ENCODE measurements at regions not wholly inside any gene's neighbourhood (a gene's known extent, or its start where the extent isn't known, plus 50 kb on each side); places are given as distances from the start of the nearest gene placed in this dataset.

- Mint-ChIP-seq H3K4me3 (no peak overlapping the region), H3K27ac (no peak overlapping the region), H3K36me3 (no peaks in the 10 kb centered on the region), H3K4me1 (0 out of 2 replicates have a peak, but pooled peaks cover under 1% of the 10 kb centered on the region), H3K9me3 (no peaks in the 10 kb centered on the region), H3K27me3 (ENCODE audit: low read depth) (no peaks in the 10 kb centered on the region)
- no peak for TF ChIP-seq CREM (CRISPR knock-in tag; IDR thresholded peaks at IDR 0.05)
- TF ChIP-seq TEAD4 (CRISPR knock-in tag; IDR thresholded peaks at IDR 0.05) = no peak
- no peak for TF ChIP-seq ZNF425 (CRISPR knock-in tag; conservative IDR thresholded peaks at IDR 0.05)
- no peak for ATAC-seq
- no peak for DNase-seq (ENCODE audit: low spot score)
- ChIA-PET POLR2A (no interaction called here), CTCF (no interaction called here)
Measured at GRCh38 chr3:153892126-153892525, 229.1 kb upstream of the ARHGEF26 start.

GRCh38 chr3:153894857-153895256, 226.3 kb upstream of the ARHGEF26 start:
- Mint-ChIP-seq H3K9me3 (no peaks in the 10 kb centered on the region), H3K4me3 (no peak overlapping the region), H3K27me3 (ENCODE audit: low read depth) (no peaks in the 10 kb centered on the region), H3K36me3 (no peaks in the 10 kb centered on the region), H3K4me1 (0 out of 2 replicates have a peak, but pooled peaks cover 3% of the 10 kb centered on the region), H3K27ac (no peak overlapping the region)
- no peak for DNase-seq (ENCODE audit: low spot score)
- CTCF ChIA-PET = no interaction called here
- POLR2A ChIA-PET = no interaction called here
- ATAC-seq = no peak
- TF ChIP-seq ZBTB43 (CRISPR knock-in tag; IDR thresholded peaks at IDR 0.05) (no peak), RELA (CRISPR knock-in tag; IDR thresholded peaks at IDR 0.05; ENCODE audit: borderline replicate concordance) (no peak)

- Mint-ChIP-seq H3K4me1 (0 out of 2 replicates have a peak, but pooled peaks cover 3% of the 10 kb centered on the region), H3K27me3 (ENCODE audit: low read depth) (no peaks in the 10 kb centered on the region), H3K36me3 (no peaks in the 10 kb centered on the region), H3K27ac (no peak overlapping the region), H3K9me3 (no peaks in the 10 kb centered on the region), H3K4me3 (no peak overlapping the region)
- CTCF ChIA-PET = no interaction called here
- DNase-seq (ENCODE audit: low spot score) = no peak
- no peak for ATAC-seq
- POLR2A ChIA-PET = no interaction called here
- TF ChIP-seq ATF1 (CRISPR knock-in tag; IDR thresholded peaks at IDR 0.05) (no peak), ESRRA (CRISPR knock-in tag; IDR thresholded peaks at IDR 0.05; ENCODE audit: borderline replicate concordance) (no peak), ZNF232 (CRISPR knock-in tag; IDR thresholded peaks at IDR 0.05) (no peak), FOXK1 (CRISPR knock-in tag; IDR thresholded peaks at IDR 0.05) (no peak), GRHL2 (CRISPR knock-in tag; IDR thresholded peaks at IDR 0.05; ENCODE audit: insufficient replicate concordance, severe bottlenecking) (no peak), TEAD4 (CRISPR knock-in tag; IDR thresholded peaks at IDR 0.05) (no peak), MXD4 (CRISPR knock-in tag; IDR thresholded peaks at IDR 0.05; ENCODE audit: borderline replicate concordance) (no peak), HMGA2 (CRISPR knock-in tag; IDR thresholded peaks at IDR 0.05) (no peak), CTCF (IDR thresholded peaks at IDR 0.05) (no peak), NFE2L1 (CRISPR knock-in tag; IDR thresholded peaks at IDR 0.05) (no peak), ZNF423 (CRISPR knock-in tag; IDR thresholded peaks at IDR 0.05) (no peak), ZNF532 (CRISPR knock-in tag; IDR thresholded peaks at IDR 0.05; ENCODE audit: borderline replicate concordance) (no peak), ZNF512 (CRISPR knock-in tag; IDR thresholded peaks at IDR 0.05; ENCODE audit: borderline replicate concordance) (no peak), MLX (CRISPR knock-in tag; IDR thresholded peaks at IDR 0.05) (no peak), ZNF317 (CRISPR knock-in tag; IDR thresholded peaks at IDR 0.05; ENCODE audit: borderline replicate concordance, low read depth) (no peak), GTF2I (CRISPR knock-in tag; conservative IDR thresholded peaks at IDR 0.05) (no peak), FOXP1 (CRISPR knock-in tag; IDR thresholded peaks at IDR 0.05; ENCODE audit: borderline replicate concordance) (no peak), RORB (CRISPR knock-in tag; IDR thresholded peaks at IDR 0.05) (no peak)
Measured at GRCh38 chr3:153896197-153896596, 225.0 kb upstream of the ARHGEF26 start.

Measured in WTC11 (cell line).